Activated CD4-positive, CD25-positive, alpha-beta regulatory T cell (primary cell): ENCODE measurements at regions not wholly inside any gene's neighbourhood (a gene's known extent, or its start where the extent isn't known, plus 50 kb on each side); places are given as distances from the start of the nearest gene placed in this dataset.

ENCODE experiments used
- DNase-seq, 4 experiments: peaks; one replicate each; lab custom pipeline; 2025; lab: John Stamatoyannopoulos, UW

DNA sequence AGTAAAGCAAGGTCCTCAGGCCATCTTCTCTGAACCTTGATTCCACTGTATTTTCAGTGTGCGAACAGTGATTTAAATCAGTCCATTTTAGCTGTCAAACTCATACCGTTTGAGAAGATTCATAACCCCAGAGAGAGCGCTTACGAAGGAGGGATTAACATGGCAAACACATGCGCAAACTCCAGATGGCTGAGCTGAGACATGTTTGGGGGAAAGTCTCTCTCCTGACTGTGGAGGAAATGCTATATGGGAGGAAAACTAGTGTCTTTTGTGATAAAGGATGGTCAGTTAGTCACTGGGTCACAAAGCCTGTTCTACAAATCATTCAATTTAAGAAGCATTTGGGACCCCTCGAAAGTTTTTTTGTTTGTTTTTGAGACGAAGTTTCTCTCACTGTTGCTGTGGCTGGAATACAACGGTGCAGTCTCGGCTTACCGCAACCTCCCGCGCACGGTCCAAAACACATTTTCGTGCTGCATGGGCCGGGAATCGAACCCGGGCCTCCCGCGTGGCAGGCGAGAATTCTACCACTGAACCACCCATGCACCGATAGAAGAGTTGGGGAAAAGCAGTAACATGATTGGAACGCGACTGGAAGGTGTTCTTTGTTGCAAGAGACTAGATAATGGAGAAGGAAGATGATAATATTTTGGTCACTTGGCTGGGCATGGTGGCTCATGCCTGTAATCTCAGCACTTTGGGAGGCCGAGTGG lies 58.4 kb upstream of the CXADR start:
- DNase-seq: peak in 1 of 4 experiments; percentile 2

DNA sequence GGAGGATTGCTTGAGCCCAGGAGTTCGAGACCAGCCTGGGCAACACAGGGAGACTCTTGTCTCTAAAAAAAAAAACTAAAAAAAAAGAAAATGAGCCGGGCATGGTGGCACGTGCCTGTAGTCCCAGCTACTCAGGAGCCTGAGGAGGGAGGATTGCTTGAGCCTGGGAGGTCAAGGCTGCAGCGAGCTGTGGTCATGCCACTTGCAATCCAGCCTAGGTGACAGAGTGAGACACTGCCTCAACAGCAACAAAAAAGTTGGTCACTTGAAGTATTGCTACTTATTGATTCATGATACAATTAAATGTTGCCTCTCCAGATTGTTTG lies 57.9 kb upstream of the CXADR start:
- no peak for DNase-seq

DNA sequence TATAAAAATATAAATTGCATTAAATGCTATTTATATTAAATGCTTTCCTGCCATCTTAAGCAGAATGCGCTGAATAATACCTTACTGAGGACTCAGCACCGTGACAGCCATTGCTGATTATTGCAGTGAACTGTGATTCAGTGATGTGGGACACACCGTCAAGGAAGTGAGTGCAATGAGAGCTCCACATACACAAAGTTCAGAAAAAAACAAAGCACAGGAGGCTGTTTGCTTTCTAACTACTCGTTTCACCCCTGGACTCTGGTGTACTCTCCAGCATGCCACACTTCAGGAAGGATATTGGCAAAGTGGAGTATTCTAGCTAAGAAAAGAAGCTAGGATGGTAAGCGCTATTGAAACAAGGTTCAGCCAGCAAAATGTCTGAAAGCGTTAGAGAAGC lies 57.4 kb upstream of the CXADR start:
- no peak for DNase-seq

DNA sequence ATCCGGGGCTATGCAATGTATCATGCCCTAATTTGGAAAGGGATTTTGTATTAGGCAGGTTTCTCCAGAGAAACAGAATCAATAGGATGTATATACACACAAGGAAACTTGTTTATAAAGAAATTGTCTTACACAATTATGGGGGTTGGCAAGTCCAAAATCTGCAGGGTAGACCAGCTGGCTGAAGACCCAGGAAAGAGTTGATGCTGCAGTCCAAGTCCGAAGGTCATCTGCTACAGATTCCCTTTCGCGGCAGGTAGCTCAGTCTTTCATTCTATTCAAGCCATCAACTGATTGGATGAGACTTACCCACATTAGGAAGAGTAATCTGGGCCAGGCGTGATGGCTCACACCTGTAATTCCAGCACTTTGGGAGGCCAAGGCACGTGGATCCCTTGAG lies 54.6 kb upstream of the CXADR start:
- DNase-seq: no peak

DNA sequence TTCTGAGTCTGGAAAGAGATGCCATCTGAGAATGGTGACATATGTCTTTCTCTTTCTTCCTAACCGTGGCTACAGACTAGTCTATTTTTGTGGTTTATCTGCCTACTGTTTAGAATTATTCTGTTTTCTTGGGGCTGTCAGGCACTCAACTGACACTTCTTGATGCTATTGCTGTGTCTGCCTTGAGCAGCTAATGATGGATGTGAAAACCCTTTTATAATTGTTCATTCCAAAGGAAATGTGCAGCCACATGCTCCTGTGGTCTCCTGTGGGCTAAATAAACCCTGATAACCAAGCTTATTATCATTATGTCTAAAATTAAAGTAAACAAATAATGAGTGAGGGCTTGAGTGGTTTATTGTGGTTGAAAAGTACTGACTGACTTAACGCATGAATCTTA lies 52.7 kb upstream of the CXADR start:
- no peak for DNase-seq

DNA sequence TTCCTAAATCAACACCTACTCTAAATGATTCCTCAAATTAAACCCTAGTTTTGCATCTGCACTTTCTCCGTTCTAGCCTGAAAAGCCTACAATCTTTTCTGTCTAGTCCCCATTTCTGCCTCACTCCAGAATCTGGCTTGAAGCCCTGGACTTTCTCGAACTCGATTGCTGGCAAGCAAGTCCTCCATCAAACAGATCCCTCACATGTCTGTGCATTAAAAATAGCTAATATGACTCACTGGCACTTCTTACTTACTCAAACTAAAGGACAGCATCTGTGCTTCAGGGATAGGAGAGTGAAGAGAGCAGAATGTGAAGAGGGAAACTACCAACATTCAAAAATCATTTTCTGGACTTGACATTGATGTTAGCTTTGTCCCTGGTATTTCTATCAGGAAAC lies 51.8 kb upstream of the CXADR start:
- no peak for DNase-seq

DNA sequence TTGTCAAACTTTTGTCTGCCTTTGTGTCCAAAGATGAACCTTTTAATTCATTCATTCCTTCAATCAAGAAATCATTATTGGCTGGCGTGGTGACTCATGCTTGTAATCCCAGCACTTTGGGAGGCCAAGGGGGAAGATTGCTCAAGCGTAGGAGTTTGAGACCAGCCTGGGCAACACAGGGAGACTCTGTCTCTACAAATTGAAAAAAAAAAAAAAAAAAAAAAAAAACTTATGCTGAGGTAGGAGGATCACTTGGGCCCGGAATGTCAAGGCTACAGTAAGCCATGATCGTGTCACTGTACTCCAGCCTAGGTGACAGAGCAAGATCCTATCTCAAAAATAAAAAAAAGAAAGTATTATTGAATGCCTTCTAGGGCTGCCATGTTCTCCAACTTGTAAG lies 51.3 kb upstream of the CXADR start:
- no peak for DNase-seq

DNA sequence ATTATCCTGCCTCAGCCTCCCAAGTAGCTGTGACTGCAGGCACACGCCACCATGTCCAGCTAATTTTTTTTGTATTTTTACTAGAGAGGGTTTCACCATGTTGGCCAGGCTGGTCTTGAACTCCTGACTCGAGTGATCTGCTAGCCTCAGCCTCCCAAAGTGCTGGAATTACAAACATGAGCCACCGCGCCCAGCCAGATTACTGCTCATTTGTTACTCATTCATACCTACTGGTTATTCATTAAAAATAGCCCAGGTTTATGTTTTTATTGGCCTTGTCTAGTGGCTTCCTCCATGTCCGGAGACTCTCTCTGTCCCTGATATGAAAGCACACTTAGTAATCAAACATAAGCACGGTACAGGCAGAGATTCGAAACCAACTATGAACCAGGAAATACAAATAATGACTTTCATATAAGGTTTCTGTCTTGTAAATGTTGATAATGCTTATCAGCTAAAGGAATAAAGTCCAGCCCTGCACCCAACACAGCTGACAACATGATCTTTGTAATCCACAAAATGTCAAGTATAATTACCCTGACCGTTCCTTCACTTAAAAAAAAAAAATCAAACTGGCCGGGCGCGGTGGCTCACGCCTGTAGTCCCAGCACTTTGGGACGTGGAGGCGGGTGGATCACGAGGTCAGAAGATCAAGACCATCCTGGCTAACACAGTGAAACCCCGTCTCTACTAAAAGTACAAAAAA lies 50.4 kb upstream of the CXADR start:
- no peak for DNase-seq
